IMR-90 (cell line): ENCODE measurements at regions not wholly inside any gene's neighbourhood (a gene's known extent, or its start where the extent isn't known, plus 50 kb on each side); places are given as distances from the start of the nearest gene placed in this dataset.

Source experiments
- ATAC-seq: fragments of 200-7000 bp; cut with Tn5 transposase; 2 replicates; pipeline ENCODE4 v1.9.1; 2020; ENCODE audit warnings: low read depth, mild to moderate bottlenecking, moderate library complexity
- BruUV-seq: library from RNA; stranded (reverse); fragments of 400-500 nt; replicated peaks from 2 replicates; lab custom pipeline; 2021; lab: Mats Ljungman, UMichigan
- CTCF ChIA-PET: fragments of 300-600 bp; formaldehyde crosslinking; extraction: SDS; loops from one replicate; lab custom pipeline; 2021; ENCODE audit warnings: antibody characterized with exemption; lab: Yijun Ruan, JAX
- POLR2A ChIA-PET: fragments of 300-600 bp; sonication (Branson Sonifier 250); formaldehyde crosslinking; loops from one replicate; lab custom pipeline; 2022; ENCODE audit warnings: antibody characterized with exemption; ENCODE audit not compliant: unreplicated experiment; lab: Charles Lee
- DNase-seq: peaks from one replicate; pipeline ENCODE4 v3.0.0; 2013
- H2AFZ ChIP-seq: replicated peaks from 2 replicates; pipeline ENCODE3; 2013; ENCODE audit warnings: low read length, mild to moderate bottlenecking; ENCODE audit not compliant: poor library complexity
- H2AK5ac ChIP-seq: 2 replicates; pipeline ENCODE4 v1.6.1; 2013; ENCODE audit warnings: low read depth, low read length, inconsistent platforms
- H2AK9ac ChIP-seq: replicated peaks from 2 replicates; pipeline ENCODE3; 2013; ENCODE audit warnings: mild to moderate bottlenecking, low read depth, low read length, moderate library complexity; ENCODE audit not compliant: poor library complexity
- H2BK120ac ChIP-seq: 2 replicates; pipeline ENCODE4 v1.6.1; 2013; ENCODE audit warnings: low read depth, low read length, inconsistent platforms
- H2BK15ac ChIP-seq: 3 replicates; pipeline ENCODE4 v1.6.1; 2013; ENCODE audit warnings: low read depth, low read length, inconsistent platforms
- H2BK20ac ChIP-seq: 2 replicates; pipeline ENCODE4 v1.6.1; 2013; ENCODE audit warnings: low read depth, mild to moderate bottlenecking, inconsistent platforms, low read length, moderate library complexity
- H2BK5ac ChIP-seq: 2 replicates; pipeline ENCODE4 v1.6.1; 2013; ENCODE audit warnings: mild to moderate bottlenecking, low read depth, low read length, inconsistent platforms; ENCODE audit not compliant: poor library complexity, severe bottlenecking
- H3K14ac ChIP-seq: replicated peaks from 2 replicates; pipeline ENCODE4 v1.6.1; 2013; ENCODE audit warnings: low read depth, low read length, inconsistent platforms
- H3K18ac ChIP-seq: 2 replicates; pipeline ENCODE4 v1.6.1; 2013; ENCODE audit warnings: low read depth, low read length, control low read depth
- H3K23ac ChIP-seq: 2 replicates; pipeline ENCODE4 v1.6.1; 2013; ENCODE audit warnings: low read depth, low read length, inconsistent platforms
- H3K27ac ChIP-seq: 2 replicates; pipeline ENCODE4 v1.5.1; 2013; ENCODE audit warnings: mild to moderate bottlenecking, control low read depth, low read length; ENCODE audit not compliant: insufficient read depth
- H3K27me3 ChIP-seq: 2 replicates; pipeline ENCODE4 v1.6.1; 2013; ENCODE audit warnings: low read length; ENCODE audit not compliant: control insufficient read depth, insufficient read depth
- H3K36me3 ChIP-seq: 2 replicates; pipeline ENCODE4 v1.6.1; 2013; ENCODE audit warnings: low read length, mixed read lengths; ENCODE audit not compliant: control insufficient read depth, insufficient read depth
- H3K4ac ChIP-seq: 2 replicates; pipeline ENCODE4 v1.6.1; 2013; ENCODE audit warnings: low read depth, low read length, inconsistent platforms
- H3K4me1 ChIP-seq: 2 replicates; pipeline ENCODE4 v1.6.1; 2013; ENCODE audit warnings: low read length, mixed read lengths; ENCODE audit not compliant: control insufficient read depth, insufficient read depth
- H3K4me2 ChIP-seq: 2 replicates; pipeline ENCODE4 v1.6.1; 2013; ENCODE audit warnings: low read depth, mild to moderate bottlenecking, control low read depth, low read length, moderate library complexity
- H3K4me3 ChIP-seq: 2 replicates; pipeline ENCODE4 v1.5.1; 2013; ENCODE audit warnings: low read depth, mild to moderate bottlenecking, control low read depth, low read length, moderate library complexity; ENCODE audit not compliant: insufficient read depth
- H3K56ac ChIP-seq: 2 replicates; pipeline ENCODE4 v1.6.1; 2013; ENCODE audit warnings: low read length, inconsistent platforms; ENCODE audit not compliant: insufficient read depth; ENCODE audit errors: extremely low read depth
- H3K79me1 ChIP-seq, 2 experiments: 2 replicates each; pipeline ENCODE4 v1.6.1; 2013; ENCODE audit warnings: low read length in 2 of 2, inconsistent platforms in 1 of 2, low read depth in 1 of 2
- H3K9ac ChIP-seq: 2 replicates; pipeline ENCODE4 v1.6.1; 2013; ENCODE audit warnings: low read depth, low read length, control low read depth
- H3K9me1 ChIP-seq: 2 replicates; pipeline ENCODE4 v1.6.1; 2013; ENCODE audit warnings: low read length, inconsistent platforms; ENCODE audit not compliant: insufficient read depth
- H3K9me3 ChIP-seq: 2 replicates; pipeline ENCODE4 v1.6.1; 2013; ENCODE audit warnings: low read length; ENCODE audit not compliant: control insufficient read depth, insufficient read depth
- H4K20me1 ChIP-seq: 2 replicates; pipeline ENCODE4 v1.6.1; 2013; ENCODE audit warnings: low read length, inconsistent platforms; ENCODE audit not compliant: insufficient read depth
- H4K5ac ChIP-seq: 2 replicates; pipeline ENCODE4 v1.6.1; 2013; ENCODE audit warnings: mild to moderate bottlenecking, low read depth, low read length, control low read depth
- H4K8ac ChIP-seq, 2 experiments: 2 replicates each; pipeline ENCODE4 v1.6.1; 2013; ENCODE audit warnings: low read depth in 2 of 2, low read length in 2 of 2, control low read depth in 1 of 2, inconsistent platforms in 1 of 2
- H4K91ac ChIP-seq: 2 replicates; pipeline ENCODE4 v1.6.1; 2013; ENCODE audit warnings: low read depth, low read length, inconsistent platforms; ENCODE audit not compliant: insufficient read depth
- BHLHE40 ChIP-seq: fragments of 150-350 bp; IDR thresholded peaks from 2 replicates; pipeline ENCODE4 v1.6.1; 2016; ENCODE audit warnings: mild to moderate bottlenecking, low read depth, low read length
- CEBPB ChIP-seq: IDR thresholded peaks from 2 replicates; pipeline ENCODE4 v1.6.1; 2012; ENCODE audit warnings: low read depth, low read length, improper control_type of control experiment
- CHD1 ChIP-seq: IDR thresholded peaks from 2 replicates; pipeline ENCODE4 v1.6.1; 2012; ENCODE audit warnings: low read depth, low read length, improper control_type of control experiment
- CTCF ChIP-seq: conservative IDR thresholded peaks from 2 replicates; pipeline ENCODE4 v1.5.1; 2012; ENCODE audit warnings: mild to moderate bottlenecking, low read depth, low read length, improper control_type of control experiment
- MAFK ChIP-seq: IDR thresholded peaks from 2 replicates; pipeline ENCODE4 v1.6.1; 2012; ENCODE audit warnings: low read depth, low read length, improper control_type of control experiment
- NFE2L2 ChIP-seq: fragments of 150-350 bp; IDR thresholded peaks from 2 replicates; pipeline ENCODE4 v1.6.1; 2016; ENCODE audit warnings: low read depth, mild to moderate bottlenecking, low read length
- RCOR1 ChIP-seq: IDR thresholded peaks from 2 replicates; pipeline ENCODE4 v1.6.1; 2012; ENCODE audit warnings: mild to moderate bottlenecking, low read length, improper control_type of control experiment; ENCODE audit not compliant: insufficient replicate concordance
- RFX5 ChIP-seq: IDR thresholded peaks from 2 replicates; pipeline ENCODE4 v1.8.0; 2012; ENCODE audit warnings: low read depth, mild to moderate bottlenecking, low read length, moderate library complexity
- SMC3 ChIP-seq: fragments of 150-350 bp; IDR thresholded peaks from 2 replicates; pipeline ENCODE4 v1.6.1; 2016; ENCODE audit warnings: low read depth, mild to moderate bottlenecking, antibody characterized with exemption, low read length, moderate library complexity
- USF2 ChIP-seq: fragments of 150-350 bp; IDR thresholded peaks from 2 replicates; pipeline ENCODE4 v1.6.1; 2017; ENCODE audit warnings: mild to moderate bottlenecking, antibody characterized with exemption, low read length, low read depth
- WGBS, 2 experiments: methylation state at CpG; one replicate each; pipeline versions ENCODE4 v1.1.5 to v1.1.7; 2013; ENCODE audit warnings: missing lambda C conversion rate in 2 of 2; ENCODE audit not compliant: insufficient read length in 1 of 2; ENCODE audit errors: extremely low coverage in 2 of 2; 5-methylcytosine and 5-hydroxymethylcytosine counted together
- dilution Hi-C: fragments of 300-500 bp; cut with HindIII; formaldehyde crosslinking; loops from one replicate; pipeline ENCODE4 v1.14.3; 2018; ENCODE audit warnings: low sequenced_read_pairs; ENCODE audit not compliant: unreplicated experiment
- in situ Hi-C: fragments of 300-500 bp; cut with MboI; formaldehyde crosslinking; loops from 3 replicates; pipeline ENCODE4 v1.14.3; 2019; ENCODE audit warnings: low sequenced_read_pairs, inconsistent platforms, mixed read lengths
- intact Hi-C: fragments of 100-400 bp; cut with micrococcal nuclease; formaldehyde crosslinking; loops from 2 replicates; pipeline ENCODE4 v1.10.0; 2022
- TF ChIP-seq, protein P1 (sequence below): fragments of 150-350 bp; IDR thresholded peaks from 2 replicates; pipeline ENCODE4 v1.6.1; 2016; ENCODE audit warnings: low read depth, mild to moderate bottlenecking, low read length, moderate library complexity, borderline replicate concordance

DNA sequence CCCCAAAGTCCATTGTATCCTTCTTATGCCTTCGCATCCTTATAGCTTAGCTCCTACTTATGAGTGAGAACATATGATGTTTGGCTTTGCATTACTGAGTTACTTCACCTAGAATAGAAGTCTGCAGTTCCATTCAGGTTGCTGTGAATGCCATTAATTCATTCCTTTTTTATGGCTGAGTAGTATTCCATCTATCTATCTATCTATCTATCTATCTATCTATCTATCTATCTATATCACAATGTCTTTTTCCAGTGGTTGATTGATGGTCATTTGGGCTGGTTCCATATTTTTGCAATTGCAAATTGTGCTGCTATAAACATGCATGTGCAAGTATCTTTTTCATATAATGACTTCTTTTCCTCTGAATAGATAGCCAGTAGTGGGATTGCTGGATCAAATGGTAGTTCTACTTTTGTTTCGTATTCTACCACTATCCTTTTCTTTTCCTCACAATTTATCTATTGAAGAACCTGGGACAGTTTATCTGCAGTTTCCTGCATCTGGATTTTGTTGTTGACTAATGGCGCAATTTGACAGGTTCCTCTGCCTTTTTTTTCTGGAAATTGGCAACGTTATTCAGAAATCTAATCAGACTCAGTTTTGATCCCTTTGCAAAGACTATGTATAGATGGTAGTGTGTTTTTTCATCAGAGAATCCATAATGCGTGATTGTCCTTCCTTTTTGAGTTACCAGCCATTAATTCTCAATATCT is 287.2 kb downstream of the ARL4A start:
- POLR2A ChIA-PET: no interaction called here
- no peak overlapping the region for H2BK15ac ChIP-seq
- H3K56ac ChIP-seq: no peak overlapping the region
- no peak overlapping the region for H3K4ac ChIP-seq
- no peak overlapping the region for H3K18ac ChIP-seq
- H4K91ac ChIP-seq: no peak overlapping the region
- H3K4me3 ChIP-seq: no peak overlapping the region
- H3K9ac ChIP-seq: no peak overlapping the region
- no peaks in the 10 kb centered on the region for H4K20me1 ChIP-seq
- no peak overlapping the region for H2BK120ac ChIP-seq
- H3K9me3 ChIP-seq: no peaks in the 10 kb centered on the region
- no peak for TF ChIP-seq RFX5
- no peak for TF ChIP-seq CTCF
- no peak for TF ChIP-seq MAFK
- no peak for TF ChIP-seq RCOR1
- no peak for TF ChIP-seq CHD1
- TF ChIP-seq BHLHE40: no peak
- TF ChIP-seq, protein P1, sequence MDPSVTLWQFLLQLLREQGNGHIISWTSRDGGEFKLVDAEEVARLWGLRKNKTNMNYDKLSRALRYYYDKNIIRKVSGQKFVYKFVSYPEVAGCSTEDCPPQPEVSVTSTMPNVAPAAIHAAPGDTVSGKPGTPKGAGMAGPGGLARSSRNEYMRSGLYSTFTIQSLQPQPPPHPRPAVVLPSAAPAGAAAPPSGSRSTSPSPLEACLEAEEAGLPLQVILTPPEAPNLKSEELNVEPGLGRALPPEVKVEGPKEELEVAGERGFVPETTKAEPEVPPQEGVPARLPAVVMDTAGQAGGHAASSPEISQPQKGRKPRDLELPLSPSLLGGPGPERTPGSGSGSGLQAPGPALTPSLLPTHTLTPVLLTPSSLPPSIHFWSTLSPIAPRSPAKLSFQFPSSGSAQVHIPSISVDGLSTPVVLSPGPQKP: no peak
- TF ChIP-seq USF2: no peak
- no peak for TF ChIP-seq CEBPB
- TF ChIP-seq SMC3: no peak
- no peak for TF ChIP-seq NFE2L2
- WGBS, 2 experiments: no CpG with 5 or more reads among the region's 5 CpGs
- H2AFZ ChIP-seq: no peak overlapping the region
- dilution Hi-C loops (no loop called here), in situ Hi-C loops (no loop called here), intact Hi-C loops (no loop called here)
- no peaks in the 10 kb centered on the region for H3K9me1 ChIP-seq
- H3K4me1 ChIP-seq: no peaks in the 10 kb centered on the region
- no peak overlapping the region for H4K8ac ChIP-seq
- H3K27ac ChIP-seq: no peak overlapping the region
- DNase-seq (no peak), ATAC-seq (no peak)
- H3K36me3 ChIP-seq: no peaks in the 10 kb centered on the region
- no TSS peak for BruUV-seq
- no peak overlapping the region for H3K4me2 ChIP-seq
- H2AK9ac ChIP-seq: no peak overlapping the region
- H3K79me1 ChIP-seq: no peaks in the 10 kb centered on the region
- H2AK5ac ChIP-seq: no peak overlapping the region
- no peak overlapping the region for H2BK20ac ChIP-seq
- H4K5ac ChIP-seq: no peak overlapping the region
- no peak overlapping the region for H3K14ac ChIP-seq
- H3K23ac ChIP-seq: no peak overlapping the region
- CTCF ChIA-PET: no interaction called here
- no peaks in the 10 kb centered on the region for H3K27me3 ChIP-seq
- H2BK5ac ChIP-seq: no peak overlapping the region
